ENCODE measurements at regions not wholly inside any gene's neighbourhood (a gene's known extent, or its start where the extent isn't known, plus 50 kb on each side); places are given as distances from the start of the nearest gene placed in this dataset.

DNA sequence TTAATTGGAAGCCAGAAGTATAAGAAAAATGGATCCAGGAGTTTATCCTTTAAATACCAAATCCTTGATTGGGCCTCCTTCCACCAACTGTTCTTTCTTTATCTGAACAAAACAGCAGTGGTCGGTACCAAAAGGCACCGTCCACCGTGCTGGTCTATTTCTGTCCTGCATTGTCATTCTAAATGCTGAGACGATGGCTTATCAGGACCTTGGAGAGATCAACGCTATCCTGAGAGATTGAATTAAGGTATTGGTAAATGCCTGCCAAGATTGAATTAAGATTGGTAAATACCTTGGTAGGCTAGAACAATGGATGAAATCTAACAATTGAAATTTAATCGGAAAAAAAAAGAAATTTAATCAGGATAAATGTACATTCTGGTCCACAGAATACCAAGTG lies 73.4 kb upstream of the SOD1 start:
- ChIA-PET RAD21 (ENCODE audit: unreplicated experiment) (interaction anchor here (0.7 kb wide), 1 partner anchor 487 kb away, joined by 4 read pairs; no protein-coding TSS in a partner anchor), POLR2A (no interaction called here), CTCF (interaction anchor here (0.6 kb wide), 2 partner anchors 21 kb away, joined by 4 to 6 read pairs; no protein-coding TSS in a partner anchor), SMC1A (ENCODE audit: uncharacterized antibody, unreplicated experiment) (no interaction called here)
- Histone ChIP-seq H3K79me2 (ENCODE audit: control insufficient read depth, insufficient read depth, low read length) (no peaks in the 10 kb centered on the region), H4K20me1 (ENCODE audit: control insufficient read depth, insufficient read depth) (no peaks in the 10 kb centered on the region), H3K36me3 (ENCODE audit: control insufficient read depth in 2 of 2, insufficient read depth in 2 of 2, low read length in 1 of 2) (no peaks in the 10 kb centered on the region), H3K4me2 (ENCODE audit: control insufficient read depth, insufficient read depth) (no peak overlapping the region), H3K9ac (ENCODE audit: control insufficient read depth, insufficient read depth, low read length) (no peak overlapping the region), H3K27ac (ENCODE audit: control insufficient read depth, insufficient read depth) (no peak overlapping the region), H3K9me3 (replicated peaks; ENCODE audit: control insufficient read depth, insufficient read depth, low read length) (no peaks in the 10 kb centered on the region), H3K4me1 (ENCODE audit: control insufficient read depth, insufficient read depth, low read length) (no peaks in the 10 kb centered on the region), H3K27me3 (replicated peaks in 1 of 2; ENCODE audit: control insufficient read depth in 2 of 2, insufficient read depth in 2 of 2, low read length in 1 of 2) (no peaks in the 10 kb centered on the region), H2AFZ (ENCODE audit: control insufficient read depth, low read depth, low read length) (no peak overlapping the region), H3K4me3 (no peak overlapping the region)
- no peak for FAIRE-seq
- in situ Hi-C loops (cut with MboI): loop anchor here (25.0 kb wide), 1 partner anchor 1524 kb away; no protein-coding TSS in a partner anchor
- no TSS peak for BruUV-seq (replicated peaks)
- WGBS (ENCODE audit: insufficient coverage, insufficient replicate concordance, low lambda C conversion rate, missing lambda C conversion rate): 58% methylated on average over 6 of the region's 6 CpGs
- no peak for TF ChIP-seq MTA2 (IDR thresholded peaks at IDR 0.05; ENCODE audit: low read depth)
- no peak for TF ChIP-seq SMAD5 (IDR thresholded peaks at IDR 0.05; ENCODE audit: low read depth)
- TF ChIP-seq, protein P1, sequence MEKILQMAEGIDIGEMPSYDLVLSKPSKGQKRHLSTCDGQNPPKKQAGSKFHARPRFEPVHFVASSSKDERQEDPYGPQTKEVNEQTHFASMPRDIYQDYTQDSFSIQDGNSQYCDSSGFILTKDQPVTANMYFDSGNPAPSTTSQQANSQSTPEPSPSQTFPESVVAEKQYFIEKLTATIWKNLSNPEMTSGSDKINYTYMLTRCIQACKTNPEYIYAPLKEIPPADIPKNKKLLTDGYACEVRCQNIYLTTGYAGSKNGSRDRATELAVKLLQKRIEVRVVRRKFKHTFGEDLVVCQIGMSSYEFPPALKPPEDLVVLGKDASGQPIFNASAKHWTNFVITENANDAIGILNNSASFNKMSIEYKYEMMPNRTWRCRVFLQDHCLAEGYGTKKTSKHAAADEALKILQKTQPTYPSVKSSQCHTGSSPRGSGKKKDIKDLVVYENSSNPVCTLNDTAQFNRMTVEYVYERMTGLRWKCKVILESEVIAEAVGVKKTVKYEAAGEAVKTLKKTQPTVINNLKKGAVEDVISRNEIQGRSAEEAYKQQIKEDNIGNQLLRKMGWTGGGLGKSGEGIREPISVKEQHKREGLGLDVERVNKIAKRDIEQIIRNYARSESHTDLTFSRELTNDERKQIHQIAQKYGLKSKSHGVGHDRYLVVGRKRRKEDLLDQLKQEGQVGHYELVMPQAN (conservative IDR thresholded peaks at IDR 0.05): no peak
- no peak for TF ChIP-seq TCF3 (IDR thresholded peaks at IDR 0.05; ENCODE audit: borderline replicate concordance, insufficient read depth, low read depth, low read length)
- no peak for TF ChIP-seq CREM (IDR thresholded peaks at IDR 0.05; ENCODE audit: low read depth)
- no peak for TF ChIP-seq MTA3 (IDR thresholded peaks at IDR 0.05; ENCODE audit: borderline replicate concordance, low read length)
- TF ChIP-seq, protein P2, sequence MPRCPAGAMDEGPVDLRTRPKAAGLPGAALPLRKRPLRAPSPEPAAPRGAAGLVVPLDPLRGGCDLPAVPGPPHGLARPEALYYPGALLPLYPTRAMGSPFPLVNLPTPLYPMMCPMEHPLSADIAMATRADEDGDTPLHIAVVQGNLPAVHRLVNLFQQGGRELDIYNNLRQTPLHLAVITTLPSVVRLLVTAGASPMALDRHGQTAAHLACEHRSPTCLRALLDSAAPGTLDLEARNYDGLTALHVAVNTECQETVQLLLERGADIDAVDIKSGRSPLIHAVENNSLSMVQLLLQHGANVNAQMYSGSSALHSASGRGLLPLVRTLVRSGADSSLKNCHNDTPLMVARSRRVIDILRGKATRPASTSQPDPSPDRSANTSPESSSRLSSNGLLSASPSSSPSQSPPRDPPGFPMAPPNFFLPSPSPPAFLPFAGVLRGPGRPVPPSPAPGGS (IDR thresholded peaks at IDR 0.05; ENCODE audit: borderline replicate concordance, insufficient read depth, low read depth, low read length, poor library complexity, severe bottlenecking): no peak
- TF ChIP-seq ESRRA (IDR thresholded peaks at IDR 0.05; ENCODE audit: low read length): no peak
- TF ChIP-seq JUNB (IDR thresholded peaks at IDR 0.05): no peak
- TF ChIP-seq, protein P3, sequence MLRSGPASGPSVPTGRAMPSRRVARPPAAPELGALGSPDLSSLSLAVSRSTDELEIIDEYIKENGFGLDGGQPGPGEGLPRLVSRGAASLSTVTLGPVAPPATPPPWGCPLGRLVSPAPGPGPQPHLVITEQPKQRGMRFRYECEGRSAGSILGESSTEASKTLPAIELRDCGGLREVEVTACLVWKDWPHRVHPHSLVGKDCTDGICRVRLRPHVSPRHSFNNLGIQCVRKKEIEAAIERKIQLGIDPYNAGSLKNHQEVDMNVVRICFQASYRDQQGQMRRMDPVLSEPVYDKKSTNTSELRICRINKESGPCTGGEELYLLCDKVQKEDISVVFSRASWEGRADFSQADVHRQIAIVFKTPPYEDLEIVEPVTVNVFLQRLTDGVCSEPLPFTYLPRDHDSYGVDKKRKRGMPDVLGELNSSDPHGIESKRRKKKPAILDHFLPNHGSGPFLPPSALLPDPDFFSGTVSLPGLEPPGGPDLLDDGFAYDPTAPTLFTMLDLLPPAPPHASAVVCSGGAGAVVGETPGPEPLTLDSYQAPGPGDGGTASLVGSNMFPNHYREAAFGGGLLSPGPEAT (IDR thresholded peaks at IDR 0.05; ENCODE audit: low read depth): no peak
- TF ChIP-seq NFXL1 (IDR thresholded peaks at IDR 0.05; ENCODE audit: borderline replicate concordance): no peak
- TF ChIP-seq, protein P4, sequence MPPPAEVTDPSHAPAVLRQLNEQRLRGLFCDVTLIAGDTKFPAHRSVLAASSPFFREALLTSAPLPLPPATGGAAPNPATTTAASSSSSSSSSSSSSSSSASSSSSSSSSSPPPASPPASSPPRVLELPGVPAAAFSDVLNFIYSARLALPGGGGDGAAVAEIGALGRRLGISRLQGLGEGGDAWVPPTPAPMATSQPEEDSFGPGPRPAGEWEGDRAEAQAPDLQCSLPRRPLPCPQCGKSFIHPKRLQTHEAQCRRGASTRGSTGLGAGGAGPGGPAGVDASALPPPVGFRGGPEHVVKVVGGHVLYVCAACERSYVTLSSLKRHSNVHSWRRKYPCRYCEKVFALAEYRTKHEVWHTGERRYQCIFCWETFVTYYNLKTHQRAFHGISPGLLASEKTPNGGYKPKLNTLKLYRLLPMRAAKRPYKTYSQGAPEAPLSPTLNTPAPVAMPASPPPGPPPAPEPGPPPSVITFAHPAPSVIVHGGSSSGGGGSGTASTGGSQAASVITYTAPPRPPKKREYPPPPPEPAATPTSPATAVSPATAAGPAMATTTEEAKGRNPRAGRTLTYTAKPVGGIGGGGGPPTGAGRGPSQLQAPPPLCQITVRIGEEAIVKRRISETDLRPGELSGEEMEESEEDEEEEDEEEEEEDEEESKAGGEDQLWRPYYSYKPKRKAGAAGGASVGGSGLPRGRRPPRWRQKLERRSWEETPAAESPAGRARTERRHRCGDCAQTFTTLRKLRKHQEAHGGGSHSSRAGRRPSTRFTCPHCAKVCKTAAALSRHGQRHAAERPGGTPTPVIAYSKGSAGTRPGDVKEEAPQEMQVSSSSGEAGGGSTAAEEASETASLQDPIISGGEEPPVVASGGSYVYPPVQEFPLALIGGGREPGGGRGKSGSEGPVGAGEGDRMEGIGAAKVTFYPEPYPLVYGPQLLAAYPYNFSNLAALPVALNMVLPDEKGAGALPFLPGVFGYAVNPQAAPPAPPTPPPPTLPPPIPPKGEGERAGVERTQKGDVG (CRISPR knock-in tag; IDR thresholded peaks at IDR 0.05): no peak
- no peak for ATAC-seq
- intact Hi-C loops (cut with micrococcal nuclease; ENCODE audit: unreplicated experiment): no loop called here
- no peak for DNase-seq (ENCODE audit: low read depth, low spot score)
